ENCODE measurements at regions not wholly inside any gene's neighbourhood (a gene's known extent, or its start where the extent isn't known, plus 50 kb on each side); places are given as distances from the start of the nearest gene placed in this dataset.

DNA sequence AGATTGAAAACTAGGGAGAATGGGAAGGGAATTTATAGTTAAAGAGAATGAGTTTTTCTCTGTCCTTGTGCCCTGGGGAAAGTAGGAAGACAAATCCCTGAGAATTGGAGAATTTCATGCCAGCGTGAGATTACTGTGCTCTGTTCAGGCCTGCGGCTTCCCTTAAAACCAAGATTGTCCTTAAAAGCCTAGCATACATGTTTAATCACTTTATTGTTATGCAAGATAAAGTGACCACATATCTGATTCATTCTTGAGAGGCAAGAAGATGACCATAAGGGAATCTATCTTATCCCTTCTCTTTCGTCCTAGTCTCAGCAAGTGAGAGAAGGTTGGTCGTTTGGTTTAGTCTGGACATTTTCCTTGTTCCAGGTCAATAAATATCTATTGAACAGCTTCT, 75.9 kb downstream of the ADCYAP1 start (continued):
- TF ChIP-seq, protein P1, sequence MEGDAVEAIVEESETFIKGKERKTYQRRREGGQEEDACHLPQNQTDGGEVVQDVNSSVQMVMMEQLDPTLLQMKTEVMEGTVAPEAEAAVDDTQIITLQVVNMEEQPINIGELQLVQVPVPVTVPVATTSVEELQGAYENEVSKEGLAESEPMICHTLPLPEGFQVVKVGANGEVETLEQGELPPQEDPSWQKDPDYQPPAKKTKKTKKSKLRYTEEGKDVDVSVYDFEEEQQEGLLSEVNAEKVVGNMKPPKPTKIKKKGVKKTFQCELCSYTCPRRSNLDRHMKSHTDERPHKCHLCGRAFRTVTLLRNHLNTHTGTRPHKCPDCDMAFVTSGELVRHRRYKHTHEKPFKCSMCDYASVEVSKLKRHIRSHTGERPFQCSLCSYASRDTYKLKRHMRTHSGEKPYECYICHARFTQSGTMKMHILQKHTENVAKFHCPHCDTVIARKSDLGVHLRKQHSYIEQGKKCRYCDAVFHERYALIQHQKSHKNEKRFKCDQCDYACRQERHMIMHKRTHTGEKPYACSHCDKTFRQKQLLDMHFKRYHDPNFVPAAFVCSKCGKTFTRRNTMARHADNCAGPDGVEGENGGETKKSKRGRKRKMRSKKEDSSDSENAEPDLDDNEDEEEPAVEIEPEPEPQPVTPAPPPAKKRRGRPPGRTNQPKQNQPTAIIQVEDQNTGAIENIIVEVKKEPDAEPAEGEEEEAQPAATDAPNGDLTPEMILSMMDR (IDR thresholded peaks at IDR 0.05): no peak
- no peak for TF ChIP-seq FOSL2 (IDR thresholded peaks at IDR 0.05; ENCODE audit: borderline replicate concordance, low read depth)
- TF ChIP-seq CHD2 (IDR thresholded peaks at IDR 0.05; ENCODE audit: low read length, partially characterized antibody): no peak
- TF ChIP-seq, protein P2, sequence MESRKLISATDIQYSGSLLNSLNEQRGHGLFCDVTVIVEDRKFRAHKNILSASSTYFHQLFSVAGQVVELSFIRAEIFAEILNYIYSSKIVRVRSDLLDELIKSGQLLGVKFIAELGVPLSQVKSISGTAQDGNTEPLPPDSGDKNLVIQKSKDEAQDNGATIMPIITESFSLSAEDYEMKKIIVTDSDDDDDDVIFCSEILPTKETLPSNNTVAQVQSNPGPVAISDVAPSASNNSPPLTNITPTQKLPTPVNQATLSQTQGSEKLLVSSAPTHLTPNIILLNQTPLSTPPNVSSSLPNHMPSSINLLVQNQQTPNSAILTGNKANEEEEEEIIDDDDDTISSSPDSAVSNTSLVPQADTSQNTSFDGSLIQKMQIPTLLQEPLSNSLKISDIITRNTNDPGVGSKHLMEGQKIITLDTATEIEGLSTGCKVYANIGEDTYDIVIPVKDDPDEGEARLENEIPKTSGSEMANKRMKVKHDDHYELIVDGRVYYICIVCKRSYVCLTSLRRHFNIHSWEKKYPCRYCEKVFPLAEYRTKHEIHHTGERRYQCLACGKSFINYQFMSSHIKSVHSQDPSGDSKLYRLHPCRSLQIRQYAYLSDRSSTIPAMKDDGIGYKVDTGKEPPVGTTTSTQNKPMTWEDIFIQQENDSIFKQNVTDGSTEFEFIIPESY (IDR thresholded peaks at IDR 0.05; ENCODE audit: borderline replicate concordance, low read depth): no peak
- TF ChIP-seq, protein P3, sequence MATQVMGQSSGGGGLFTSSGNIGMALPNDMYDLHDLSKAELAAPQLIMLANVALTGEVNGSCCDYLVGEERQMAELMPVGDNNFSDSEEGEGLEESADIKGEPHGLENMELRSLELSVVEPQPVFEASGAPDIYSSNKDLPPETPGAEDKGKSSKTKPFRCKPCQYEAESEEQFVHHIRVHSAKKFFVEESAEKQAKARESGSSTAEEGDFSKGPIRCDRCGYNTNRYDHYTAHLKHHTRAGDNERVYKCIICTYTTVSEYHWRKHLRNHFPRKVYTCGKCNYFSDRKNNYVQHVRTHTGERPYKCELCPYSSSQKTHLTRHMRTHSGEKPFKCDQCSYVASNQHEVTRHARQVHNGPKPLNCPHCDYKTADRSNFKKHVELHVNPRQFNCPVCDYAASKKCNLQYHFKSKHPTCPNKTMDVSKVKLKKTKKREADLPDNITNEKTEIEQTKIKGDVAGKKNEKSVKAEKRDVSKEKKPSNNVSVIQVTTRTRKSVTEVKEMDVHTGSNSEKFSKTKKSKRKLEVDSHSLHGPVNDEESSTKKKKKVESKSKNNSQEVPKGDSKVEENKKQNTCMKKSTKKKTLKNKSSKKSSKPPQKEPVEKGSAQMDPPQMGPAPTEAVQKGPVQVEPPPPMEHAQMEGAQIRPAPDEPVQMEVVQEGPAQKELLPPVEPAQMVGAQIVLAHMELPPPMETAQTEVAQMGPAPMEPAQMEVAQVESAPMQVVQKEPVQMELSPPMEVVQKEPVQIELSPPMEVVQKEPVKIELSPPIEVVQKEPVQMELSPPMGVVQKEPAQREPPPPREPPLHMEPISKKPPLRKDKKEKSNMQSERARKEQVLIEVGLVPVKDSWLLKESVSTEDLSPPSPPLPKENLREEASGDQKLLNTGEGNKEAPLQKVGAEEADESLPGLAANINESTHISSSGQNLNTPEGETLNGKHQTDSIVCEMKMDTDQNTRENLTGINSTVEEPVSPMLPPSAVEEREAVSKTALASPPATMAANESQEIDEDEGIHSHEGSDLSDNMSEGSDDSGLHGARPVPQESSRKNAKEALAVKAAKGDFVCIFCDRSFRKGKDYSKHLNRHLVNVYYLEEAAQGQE (IDR thresholded peaks at IDR 0.05; ENCODE audit: low read depth, low read length): no peak

DNA sequence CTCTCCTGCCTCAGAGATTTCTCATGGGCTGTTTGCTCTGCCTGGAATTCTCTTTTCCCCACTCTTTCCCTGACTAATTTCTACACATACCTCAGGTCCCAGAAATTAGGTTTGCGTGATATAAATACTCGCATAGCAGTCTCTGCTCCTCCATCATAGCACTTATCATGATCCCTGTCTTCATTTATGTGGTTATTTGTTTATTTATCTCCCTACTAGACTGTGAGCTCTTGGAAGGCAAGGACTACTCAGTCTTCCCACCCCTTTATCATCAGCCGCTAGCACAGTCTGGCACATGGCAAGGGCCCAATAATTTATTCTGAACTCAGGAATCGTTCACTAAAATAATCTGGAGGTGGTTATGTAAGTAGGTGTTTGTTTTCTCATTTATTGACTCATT, 79.3 kb downstream of the ADCYAP1 start:
- Histone ChIP-seq H3K27ac (ENCODE audit: low read depth in 2 of 2, low read length in 1 of 2) (no peak overlapping the region), H3K9me3 (no peaks in the 10 kb centered on the region), H3F3A (replicated peaks; ENCODE audit: insufficient read depth) (no peaks in the 10 kb centered on the region), H3K4me1 (ENCODE audit: control insufficient read depth in 1 of 2, insufficient read depth in 2 of 2, low read depth in 1 of 2, low read length in 1 of 2) (no peaks in the 10 kb centered on the region), H2AFZ (ENCODE audit: low read depth) (no peak overlapping the region), H3K9me2 (no peaks in the 10 kb centered on the region), H4K20me1 (ENCODE audit: insufficient read depth) (no peaks in the 10 kb centered on the region), H3K4me3 (ENCODE audit: low read depth in 2 of 2, low read length in 1 of 2) (no peak overlapping the region), H3K4me2 (no peak overlapping the region), H3K36me3 (replicated peaks in 1 of 2; ENCODE audit: control insufficient read depth in 1 of 2, insufficient read depth in 2 of 2, low read length in 1 of 2) (no peaks in the 10 kb centered on the region), H3K9ac (no peak overlapping the region), H3K79me2 (ENCODE audit: insufficient read depth) (no peaks in the 10 kb centered on the region), H3K27me3 (ENCODE audit: insufficient read depth) (no peaks in the 10 kb centered on the region)
- DNase-seq: no peak
- 9% methylated on average over 4 of the region's 4 CpGs for WGBS (ENCODE audit: low lambda C conversion rate)
- ChIA-PET CTCF (interaction anchor here (3.1 kb wide), 1 partner anchor 22 kb away, joined by 11 read pairs; no protein-coding TSS in a partner anchor), POLR2A (no interaction called here)
- no peak for TF ChIP-seq MEF2A (IDR thresholded peaks at IDR 0.05; ENCODE audit: borderline replicate concordance, low read depth)
- TF ChIP-seq RFX5 (IDR thresholded peaks at IDR 0.05; ENCODE audit: low read length): no peak
- no peak for TF ChIP-seq NRF1 (IDR thresholded peaks at IDR 0.05; ENCODE audit: low read depth, low read length)
- TF ChIP-seq NFIC (IDR thresholded peaks at IDR 0.05; ENCODE audit: borderline replicate concordance): no peak

Measured in SK-N-SH (cell line).